ENCODE measurements at regions not wholly inside any gene's neighbourhood (a gene's known extent, or its start where the extent isn't known, plus 50 kb on each side); places are given as distances from the start of the nearest gene placed in this dataset.

GRCh38 chr12:107497231-107497630 is 188.4 kb upstream of the PWP1 start:
- Histone ChIP-seq H3K4me3 (ENCODE audit: low read length) (no peak overlapping the region), H3K27me3 (ENCODE audit: control insufficient read depth, insufficient read depth, low read length) (no peaks in the 10 kb centered on the region), H3K4me1 (ENCODE audit: control insufficient read depth, insufficient read depth, low read length) (no peaks in the 10 kb centered on the region), H3K9me3 (ENCODE audit: control insufficient read depth, low read length) (no peaks in the 10 kb centered on the region), H3K36me3 (ENCODE audit: control insufficient read depth, insufficient read depth, low read length) (no peaks in the 10 kb centered on the region), H3K9ac (ENCODE audit: low read length) (no peak overlapping the region)

GRCh38 chr12:107500307-107500706 is 185.3 kb upstream of the PWP1 start:
- Histone ChIP-seq H3K27me3 (ENCODE audit: control insufficient read depth, insufficient read depth, low read length) (no peaks in the 10 kb centered on the region), H3K9ac (ENCODE audit: low read length) (no peak overlapping the region), H3K36me3 (ENCODE audit: control insufficient read depth, insufficient read depth, low read length) (no peaks in the 10 kb centered on the region), H3K4me1 (ENCODE audit: control insufficient read depth, insufficient read depth, low read length) (no peaks in the 10 kb centered on the region), H3K9me3 (ENCODE audit: control insufficient read depth, low read length) (no peaks in the 10 kb centered on the region), H3K4me3 (ENCODE audit: low read length) (no peak overlapping the region)

- no peak overlapping the region for H3K9ac ChIP-seq (ENCODE audit: low read length)
- H3K27me3 ChIP-seq (ENCODE audit: control insufficient read depth, insufficient read depth, low read length), result no peaks in the 10 kb centered on the region
- H3K4me1 ChIP-seq (ENCODE audit: control insufficient read depth, insufficient read depth, low read length), result no peaks in the 10 kb centered on the region
- H3K36me3 ChIP-seq (ENCODE audit: control insufficient read depth, insufficient read depth, low read length), result no peaks in the 10 kb centered on the region
- no peak overlapping the region for H3K4me3 ChIP-seq (ENCODE audit: low read length)
- H3K9me3 ChIP-seq (ENCODE audit: control insufficient read depth, low read length), result no peaks in the 10 kb centered on the region
Observed at GRCh38 chr12:107501681-107502080, 183.9 kb upstream of the PWP1 start.

GRCh38 chr12:107503129-107503855 is 182.3 kb upstream of the PWP1 start:
- H3K9ac ChIP-seq (ENCODE audit: low read length), result no peak overlapping the region
- H3K27me3 ChIP-seq (ENCODE audit: control insufficient read depth, insufficient read depth, low read length), result no peaks in the 10 kb centered on the region
- H3K4me3 ChIP-seq (ENCODE audit: low read length), result no peak overlapping the region
- H3K9me3 ChIP-seq (ENCODE audit: control insufficient read depth, low read length), result no peaks in the 10 kb centered on the region
- H3K4me1 ChIP-seq (ENCODE audit: control insufficient read depth, insufficient read depth, low read length), result no peaks in the 10 kb centered on the region
- H3K36me3 ChIP-seq (ENCODE audit: control insufficient read depth, insufficient read depth, low read length), result no peaks in the 10 kb centered on the region

GRCh38 chr12:107503887-107504885 is 181.4 kb upstream of the PWP1 start:
- no peaks in the 10 kb centered on the region for H3K27me3 ChIP-seq (ENCODE audit: control insufficient read depth, insufficient read depth, low read length)
- no peak overlapping the region for H3K4me3 ChIP-seq (ENCODE audit: low read length)
- no peaks in the 10 kb centered on the region for H3K9me3 ChIP-seq (ENCODE audit: control insufficient read depth, low read length)
- no peaks in the 10 kb centered on the region for H3K4me1 ChIP-seq (ENCODE audit: control insufficient read depth, insufficient read depth, low read length)
- no peak overlapping the region for H3K9ac ChIP-seq (ENCODE audit: low read length)
- H3K36me3 ChIP-seq (ENCODE audit: control insufficient read depth, insufficient read depth, low read length), result no peaks in the 10 kb centered on the region

- Histone ChIP-seq H3K4me1 (ENCODE audit: control insufficient read depth, insufficient read depth, low read length) (no peaks in the 10 kb centered on the region), H3K36me3 (ENCODE audit: control insufficient read depth, insufficient read depth, low read length) (no peaks in the 10 kb centered on the region), H3K9ac (ENCODE audit: low read length) (no peak overlapping the region), H3K27me3 (ENCODE audit: control insufficient read depth, insufficient read depth, low read length) (no peaks in the 10 kb centered on the region), H3K9me3 (ENCODE audit: control insufficient read depth, low read length) (no peaks in the 10 kb centered on the region), H3K4me3 (ENCODE audit: low read length) (no peak overlapping the region)
Observed at GRCh38 chr12:107509421-107509820, 176.2 kb upstream of the PWP1 start.

GRCh38 chr12:107510211-107510610 is 175.4 kb upstream of the PWP1 start:
- Histone ChIP-seq H3K9me3 (ENCODE audit: control insufficient read depth, low read length) (no peaks in the 10 kb centered on the region), H3K9ac (ENCODE audit: low read length) (no peak overlapping the region), H3K4me1 (ENCODE audit: control insufficient read depth, insufficient read depth, low read length) (no peaks in the 10 kb centered on the region), H3K4me3 (ENCODE audit: low read length) (no peak overlapping the region), H3K27me3 (ENCODE audit: control insufficient read depth, insufficient read depth, low read length) (no peaks in the 10 kb centered on the region), H3K36me3 (ENCODE audit: control insufficient read depth, insufficient read depth, low read length) (no peaks in the 10 kb centered on the region)

GRCh38 chr12:107511292-107511691 is 174.3 kb upstream of the PWP1 start:
- Histone ChIP-seq H3K27me3 (ENCODE audit: control insufficient read depth, insufficient read depth, low read length) (no peaks in the 10 kb centered on the region), H3K9me3 (ENCODE audit: control insufficient read depth, low read length) (no peaks in the 10 kb centered on the region), H3K36me3 (ENCODE audit: control insufficient read depth, insufficient read depth, low read length) (no peaks in the 10 kb centered on the region), H3K9ac (ENCODE audit: low read length) (no peak overlapping the region), H3K4me1 (ENCODE audit: control insufficient read depth, insufficient read depth, low read length) (no peaks in the 10 kb centered on the region), H3K4me3 (ENCODE audit: low read length) (no peak overlapping the region)

- H3K9me3 ChIP-seq (ENCODE audit: control insufficient read depth, low read length), result no peaks in the 10 kb centered on the region
- H3K9ac ChIP-seq (ENCODE audit: low read length), result no peak overlapping the region
- no peak overlapping the region for H3K4me3 ChIP-seq (ENCODE audit: low read length)
- no peaks in the 10 kb centered on the region for H3K27me3 ChIP-seq (ENCODE audit: control insufficient read depth, insufficient read depth, low read length)
- no peaks in the 10 kb centered on the region for H3K36me3 ChIP-seq (ENCODE audit: control insufficient read depth, insufficient read depth, low read length)
- no peaks in the 10 kb centered on the region for H3K4me1 ChIP-seq (ENCODE audit: control insufficient read depth, insufficient read depth, low read length)
Observed at GRCh38 chr12:107512391-107512790, 173.2 kb upstream of the PWP1 start.

GRCh38 chr12:107513184-107513583 is 172.4 kb upstream of the PWP1 start:
- H3K9me3 ChIP-seq (ENCODE audit: control insufficient read depth, low read length), result no peaks in the 10 kb centered on the region
- H3K4me3 ChIP-seq (ENCODE audit: low read length), result no peak overlapping the region
- no peak overlapping the region for H3K9ac ChIP-seq (ENCODE audit: low read length)
- H3K36me3 ChIP-seq (ENCODE audit: control insufficient read depth, insufficient read depth, low read length), result no peaks in the 10 kb centered on the region
- H3K27me3 ChIP-seq (ENCODE audit: control insufficient read depth, insufficient read depth, low read length), result no peaks in the 10 kb centered on the region
- H3K4me1 ChIP-seq (ENCODE audit: control insufficient read depth, insufficient read depth, low read length), result no peaks in the 10 kb centered on the region

- no peak overlapping the region for H3K9ac ChIP-seq (ENCODE audit: low read length)
- H3K36me3 ChIP-seq (ENCODE audit: control insufficient read depth, insufficient read depth, low read length), result no peaks in the 10 kb centered on the region
- no peaks in the 10 kb centered on the region for H3K9me3 ChIP-seq (ENCODE audit: control insufficient read depth, low read length)
- H3K27me3 ChIP-seq (ENCODE audit: control insufficient read depth, insufficient read depth, low read length), result no peaks in the 10 kb centered on the region
- no peaks in the 10 kb centered on the region for H3K4me1 ChIP-seq (ENCODE audit: control insufficient read depth, insufficient read depth, low read length)
- H3K4me3 ChIP-seq (ENCODE audit: low read length), result no peak overlapping the region
Observed at GRCh38 chr12:107513636-107514400, 171.8 kb upstream of the PWP1 start.

All from mucosa of stomach (tissue), 1 donor.